Karpas-422 (cell line): ENCODE measurements at regions not wholly inside any gene's neighbourhood (a gene's known extent, or its start where the extent isn't known, plus 50 kb on each side); places are given as distances from the start of the nearest gene placed in this dataset.
"Not testable (repeated sequence)": the region's sequence is repeated elsewhere in the genome, so short reads cannot be mapped to it uniquely, and the experiment has no call there.

Source experiments
- DNase-seq: peaks from one replicate; pipeline ENCODE4 v3.0.0-alpha.2; 2015
- H2AFZ ChIP-seq: fragments of 200-600 bp; sonication (generic); 2 replicates; pipeline ENCODE4 v1.6.1; 2014; ENCODE audit warnings: antibody characterized with exemption, low read length, mixed read lengths
- H3K27ac ChIP-seq: fragments of 200-600 bp; sonication (generic); 2 replicates; pipeline ENCODE4 v1.5.1; 2014; ENCODE audit warnings: mild to moderate bottlenecking, low read length, moderate library complexity
- H3K27me3 ChIP-seq: fragments of 200-600 bp; sonication (generic); 2 replicates; pipeline ENCODE4 v1.6.1; 2014; ENCODE audit warnings: low read length, mixed read lengths
- H3K36me3 ChIP-seq: fragments of 200-600 bp; sonication (generic); 2 replicates; pipeline ENCODE4 v1.6.1; 2014; ENCODE audit warnings: low read length, mixed read lengths; ENCODE audit not compliant: insufficient read depth
- H3K4me1 ChIP-seq: fragments of 200-600 bp; sonication (generic); 2 replicates; pipeline ENCODE4 v1.6.1; 2014; ENCODE audit warnings: mild to moderate bottlenecking, low read length, mixed read lengths
- H3K4me2 ChIP-seq: fragments of 200-600 bp; sonication (generic); 2 replicates; pipeline ENCODE4 v1.6.1; 2014; ENCODE audit warnings: low read length, low read depth, mild to moderate bottlenecking; ENCODE audit not compliant: poor library complexity, severe bottlenecking
- H3K4me3 ChIP-seq: fragments of 200-600 bp; sonication (generic); 2 replicates; pipeline ENCODE4 v1.5.1; 2014; ENCODE audit warnings: mild to moderate bottlenecking, antibody characterized with exemption, low read length, mixed read lengths
- H3K79me2 ChIP-seq: fragments of 200-600 bp; sonication (generic); 2 replicates; pipeline ENCODE4 v1.6.1; 2014; ENCODE audit warnings: mild to moderate bottlenecking, low read length, mixed read lengths
- H3K9ac ChIP-seq: fragments of 200-600 bp; sonication (generic); 2 replicates; pipeline ENCODE4 v1.6.0; 2014; ENCODE audit warnings: low read length
- H3K9me2 ChIP-seq: fragments of 200-600 bp; sonication (generic), shearing (Covaris generic); replicated peaks from 2 replicates; pipeline ENCODE4 v1.6.0; 2014; ENCODE audit warnings: mild to moderate bottlenecking, low read length, moderate library complexity; ENCODE audit not compliant: insufficient read depth
- H3K9me3 ChIP-seq: fragments of 300-700, 200-600 bp; sonication (generic); 2 replicates; pipeline ENCODE4 v1.6.1; 2014; ENCODE audit warnings: low read length, mixed read lengths
- H4K20me1 ChIP-seq: fragments of 200-600 bp; sonication (generic); 2 replicates; pipeline ENCODE4 v1.6.1; 2014; ENCODE audit warnings: mild to moderate bottlenecking, antibody characterized with exemption, low read length, low read depth; ENCODE audit not compliant: insufficient read depth

DNA sequence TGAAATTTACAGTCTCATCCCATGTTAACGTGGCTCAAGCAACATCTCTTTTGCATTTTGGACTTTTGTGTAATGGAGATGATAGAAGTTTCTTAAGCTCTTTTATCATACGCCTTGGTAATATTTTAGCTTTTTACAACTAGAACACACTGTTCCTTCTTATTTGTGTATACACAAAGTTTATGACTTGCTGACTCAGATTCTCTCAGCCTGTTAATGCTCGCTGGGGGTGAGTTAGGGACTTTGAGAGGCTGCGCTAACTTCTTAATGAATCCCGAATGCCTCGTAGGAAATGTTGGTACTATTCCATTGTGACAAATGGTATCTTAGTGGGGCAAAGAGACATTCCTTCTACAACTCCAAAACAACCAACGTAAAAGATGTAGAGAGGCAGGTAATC, 509.7 kb downstream of the DOK5 start:
- Histone ChIP-seq H3K4me1 (peaks cover 10% of the 10 kb centered on the region), H3K36me3 (no peaks in the 10 kb centered on the region), H2AFZ (no peak overlapping the region)

DNA sequence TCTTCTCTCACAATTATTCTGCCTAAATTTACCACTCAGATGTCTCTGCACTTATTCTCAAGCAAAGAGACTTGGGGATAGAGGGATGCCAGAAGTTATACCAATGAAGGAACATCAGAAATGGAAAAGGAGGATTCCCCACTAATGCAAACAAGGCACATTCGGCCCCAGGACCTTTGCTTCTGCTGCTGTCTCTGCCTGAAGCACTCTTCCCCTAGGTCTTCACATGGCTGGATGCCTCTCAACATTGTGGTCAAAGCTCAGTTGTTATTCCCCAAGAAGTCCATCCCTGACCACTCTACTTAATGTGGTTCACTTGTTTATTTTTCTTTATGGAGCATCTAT, 508.7 kb downstream of the DOK5 start:
- Histone ChIP-seq H3K27me3 (no peaks in the 10 kb centered on the region), H3K9me3 (no peaks in the 10 kb centered on the region), H3K9ac (no peak overlapping the region), H3K4me1 (peaks cover 10% of the 10 kb centered on the region), H3K4me3 (no peak overlapping the region), H3K79me2 (no peaks in the 10 kb centered on the region), H4K20me1 (no peaks in the 10 kb centered on the region), H3K36me3 (no peaks in the 10 kb centered on the region), H2AFZ (no peak overlapping the region), H3K4me2 (no peak overlapping the region), H3K27ac (no peak overlapping the region), H3K9me2 (no peaks in the 10 kb centered on the region)
- DNase-seq = no peak

More for the DNA sequence above, 509.7 kb downstream of the DOK5 start:
- Histone ChIP-seq H3K4me2 (no peak overlapping the region), H3K27ac (no peak overlapping the region), H3K9me2 (no peaks in the 10 kb centered on the region), H3K79me2 (no peaks in the 10 kb centered on the region), H4K20me1 (no peaks in the 10 kb centered on the region), H3K27me3 (no peaks in the 10 kb centered on the region), H3K9ac (no peak overlapping the region), H3K9me3 (no peaks in the 10 kb centered on the region), H3K4me3 (no peak overlapping the region)
- no peak for DNase-seq

DNA sequence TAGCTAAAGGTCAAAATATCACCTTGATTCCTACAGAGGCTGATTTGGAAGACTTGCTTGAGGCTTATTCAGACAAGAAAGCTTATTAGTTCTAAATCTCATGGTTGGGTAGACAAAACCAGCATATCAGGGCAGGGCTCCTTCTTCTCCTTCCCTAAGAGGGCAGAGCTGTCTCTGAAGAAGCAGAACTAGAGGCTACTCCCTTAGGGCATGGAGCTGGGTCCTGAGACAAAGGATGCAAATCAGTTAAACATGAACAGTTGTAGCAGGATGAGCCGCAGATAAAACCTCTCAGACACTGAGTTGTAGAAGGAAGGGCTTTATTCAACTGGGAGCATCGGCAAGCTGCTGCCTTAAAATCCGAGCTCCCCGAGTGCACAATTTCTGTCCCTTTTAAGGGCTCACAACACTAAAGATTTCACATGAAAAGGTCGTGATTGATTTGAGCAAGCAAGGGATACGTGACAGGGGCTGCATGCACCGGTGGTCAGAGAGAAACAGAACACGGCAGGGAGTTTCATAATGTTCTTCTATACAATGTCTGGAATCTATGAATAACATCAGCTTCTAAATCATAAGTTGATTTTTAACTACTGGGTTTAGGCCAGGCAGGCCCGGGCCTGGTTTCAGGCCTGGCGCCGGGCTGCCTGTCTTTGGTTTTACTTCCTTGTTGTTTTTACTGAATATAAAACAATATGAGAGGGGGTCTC, 508.2 kb downstream of the DOK5 start:
- peaks cover 10% of the 10 kb centered on the region for H3K4me1 ChIP-seq
- peak; percentile 64 for DNase-seq
- not testable (repeated sequence) for H3K36me3 ChIP-seq, H3K27me3 ChIP-seq, H2AFZ ChIP-seq, H3K27ac ChIP-seq, H4K20me1 ChIP-seq, H3K4me3 ChIP-seq, H3K9ac ChIP-seq, H3K9me3 ChIP-seq, H3K4me2 ChIP-seq, H3K9me2 ChIP-seq, H3K79me2 ChIP-seq

DNA sequence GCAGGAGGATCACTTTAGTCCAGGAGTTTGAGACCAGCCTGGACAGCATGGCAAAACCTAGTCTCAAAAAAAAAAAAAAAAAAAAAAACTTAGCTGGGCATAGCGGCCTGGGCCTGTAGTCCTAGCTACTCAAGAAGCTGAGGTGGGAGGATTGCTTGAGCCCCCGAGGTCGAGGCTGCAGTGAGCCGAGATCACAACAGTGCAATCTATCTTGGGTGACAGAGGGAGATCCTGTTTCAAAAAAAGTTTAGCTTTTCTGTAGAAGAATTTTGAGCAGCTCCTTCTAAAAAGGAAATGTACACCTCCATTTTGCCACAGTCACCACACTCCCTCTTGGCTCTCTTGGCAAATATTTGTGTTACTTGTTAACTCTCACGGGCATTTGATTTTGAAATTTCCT, 505.8 kb downstream of the DOK5 start:
- H3K27ac ChIP-seq = no peak overlapping the region
- H3K9me2 ChIP-seq = no peaks in the 10 kb centered on the region
- no peaks in the 10 kb centered on the region for H3K27me3 ChIP-seq
- H3K4me1 ChIP-seq = peaks cover 10% of the 10 kb centered on the region
- no peaks in the 10 kb centered on the region for H3K79me2 ChIP-seq
- H2AFZ ChIP-seq = no peak overlapping the region; the same call in 1 of the 2 replicates
- no peak overlapping the region for H3K9ac ChIP-seq
- H3K36me3 ChIP-seq = no peaks in the 10 kb centered on the region
- no peaks in the 10 kb centered on the region; the same call in 1 of the 2 replicates for H3K9me3 ChIP-seq
- no peak overlapping the region for H3K4me3 ChIP-seq
- no peaks in the 10 kb centered on the region for H4K20me1 ChIP-seq
- no peak for DNase-seq
- no peak overlapping the region for H3K4me2 ChIP-seq

DNA sequence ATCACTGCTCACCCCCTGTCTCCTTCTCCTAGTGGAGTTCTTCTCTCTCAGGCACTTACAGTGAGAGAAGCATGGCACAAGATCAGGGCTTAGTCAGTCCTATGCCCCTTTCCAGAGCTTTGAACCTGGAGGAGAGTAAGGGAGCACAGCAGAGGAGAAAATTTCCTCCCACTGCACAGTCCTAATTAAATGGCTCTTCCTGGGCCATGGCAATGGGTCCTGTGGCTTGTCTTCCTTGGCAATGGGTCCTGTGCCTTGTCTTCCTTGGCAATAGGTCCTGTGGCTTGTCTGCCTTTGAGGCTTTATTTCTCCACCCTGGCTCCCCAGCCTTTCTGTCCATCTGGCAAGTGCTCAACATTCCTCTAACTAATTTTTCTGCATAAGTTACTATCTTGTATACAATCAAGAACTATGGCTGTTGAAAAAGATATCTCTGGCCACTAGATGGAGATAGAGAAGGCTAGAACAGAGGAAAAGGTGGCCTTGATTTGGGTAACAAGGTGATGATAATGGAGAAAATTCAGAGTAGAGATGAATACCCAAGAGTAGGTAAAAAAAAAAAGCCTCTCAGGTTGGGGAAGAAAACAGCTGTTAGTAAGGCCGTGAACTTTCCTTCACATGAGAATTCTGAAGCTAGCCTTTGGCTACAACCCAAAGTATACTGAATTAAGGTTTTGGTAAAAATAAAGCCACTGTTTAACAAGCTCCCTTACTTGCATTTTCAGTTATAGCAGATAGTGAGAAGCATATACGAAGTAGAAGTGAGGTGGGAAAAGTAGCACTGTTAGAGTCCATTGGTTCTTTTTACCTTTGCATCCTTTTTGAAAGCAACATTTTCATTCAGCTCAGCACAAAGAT, 504.9 kb downstream of the DOK5 start:
- peak; percentile 77 for DNase-seq
- no peaks in the 10 kb centered on the region for H3K79me2 ChIP-seq
- H3K9me2 ChIP-seq = no peaks in the 10 kb centered on the region
- H3K27ac ChIP-seq = no peak overlapping the region
- no peaks in the 10 kb centered on the region for H3K36me3 ChIP-seq
- H3K9ac ChIP-seq = no peak overlapping the region
- H4K20me1 ChIP-seq = no peaks in the 10 kb centered on the region
- peaks cover 10% of the 10 kb centered on the region for H3K4me1 ChIP-seq
- no peak overlapping the region for H3K4me3 ChIP-seq
- no peaks in the 10 kb centered on the region for H3K27me3 ChIP-seq
- no peak overlapping the region for H3K4me2 ChIP-seq
- H3K9me3 ChIP-seq = no peaks in the 10 kb centered on the region; the same call in 1 of the 2 replicates
- no peak overlapping the region for H2AFZ ChIP-seq

DNA sequence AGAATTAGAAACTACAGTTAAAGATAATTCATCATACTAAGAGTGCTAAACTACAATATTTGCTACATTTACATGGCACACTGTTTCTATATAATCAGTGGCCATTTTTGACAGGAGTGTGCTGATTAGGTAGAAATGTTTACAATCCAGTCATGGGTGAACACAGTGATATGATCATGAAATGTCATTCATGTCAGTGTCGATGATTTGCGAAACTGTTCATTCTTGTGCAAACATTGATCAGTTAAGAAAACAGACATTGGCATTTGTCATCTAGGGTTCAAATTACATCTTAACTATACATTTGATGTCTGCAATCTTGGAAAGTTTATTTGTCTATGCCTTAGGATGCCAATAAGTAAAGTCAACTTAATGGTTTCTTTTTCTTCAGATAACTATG, 474.9 kb downstream of the DOK5 start:
- no peaks in the 10 kb centered on the region for H3K4me1 ChIP-seq
- H3K79me2 ChIP-seq = no peaks in the 10 kb centered on the region
- no peaks in the 10 kb centered on the region for H4K20me1 ChIP-seq
- H3K9me3 ChIP-seq = peaks cover 5% of the 10 kb centered on the region; the same call in 1 of the 2 replicates
- H3K9ac ChIP-seq = no peak overlapping the region
- H3K4me2 ChIP-seq = no peak overlapping the region
- H3K27ac ChIP-seq = no peak overlapping the region
- no peaks in the 10 kb centered on the region for H3K27me3 ChIP-seq
- no peaks in the 10 kb centered on the region for H3K9me2 ChIP-seq
- H3K4me3 ChIP-seq = no peak overlapping the region
- no peaks in the 10 kb centered on the region for H3K36me3 ChIP-seq
- DNase-seq = no peak
- no peak overlapping the region for H2AFZ ChIP-seq

DNA sequence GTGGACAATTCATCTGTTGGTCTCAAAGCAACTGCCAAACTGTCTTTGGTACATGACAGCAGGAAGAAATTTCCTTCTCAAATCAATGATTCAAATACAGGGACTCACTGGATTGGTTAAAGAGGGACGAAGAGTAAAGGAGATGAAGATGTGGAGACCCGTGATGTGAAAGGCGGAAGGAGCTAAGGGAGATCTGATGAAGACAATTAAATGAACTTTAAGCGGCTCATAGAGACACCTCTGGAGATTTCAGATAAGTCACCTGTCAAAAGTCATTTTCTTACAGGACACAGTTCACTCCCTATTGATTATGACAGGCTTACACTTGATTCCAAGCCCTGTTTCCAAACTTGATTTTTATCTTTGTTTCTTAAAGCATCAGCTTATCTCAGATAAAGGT, 466.3 kb downstream of the DOK5 start:
- H3K4me3 ChIP-seq = no peak overlapping the region
- peaks cover 16% of the 10 kb centered on the region for H3K9me3 ChIP-seq
- no peak for DNase-seq
- H2AFZ ChIP-seq = no peak overlapping the region
- H3K9ac ChIP-seq = no peak overlapping the region
- no peaks in the 10 kb centered on the region for H3K36me3 ChIP-seq
- H3K79me2 ChIP-seq = no peaks in the 10 kb centered on the region
- H3K9me2 ChIP-seq = no peaks in the 10 kb centered on the region
- H4K20me1 ChIP-seq = no peaks in the 10 kb centered on the region
- no peaks in the 10 kb centered on the region for H3K4me1 ChIP-seq
- H3K4me2 ChIP-seq = no peak overlapping the region
- H3K27me3 ChIP-seq = no peaks in the 10 kb centered on the region
- no peak overlapping the region for H3K27ac ChIP-seq

DNA sequence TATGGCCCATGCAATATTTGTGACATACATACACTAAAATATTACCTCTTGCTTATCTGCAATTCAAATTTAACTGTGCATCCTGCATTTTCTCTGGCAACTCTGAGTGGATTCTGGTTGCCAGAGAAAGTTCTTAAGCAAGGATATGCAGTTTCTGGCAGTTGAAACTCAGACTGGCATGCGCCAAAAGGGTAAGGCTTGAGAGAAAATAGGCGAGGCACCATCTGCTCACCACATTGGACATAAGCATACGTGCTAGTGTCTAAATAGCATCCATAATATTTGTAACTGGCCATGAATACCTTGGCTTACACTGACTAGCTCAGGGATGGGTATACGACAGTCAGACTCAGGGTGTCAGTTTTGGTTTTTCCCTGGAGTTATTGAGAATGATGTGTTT, 465.1 kb downstream of the DOK5 start:
- Histone ChIP-seq H3K27ac (no peak overlapping the region), H2AFZ (no peak overlapping the region), H3K4me2 (no peak overlapping the region), H4K20me1 (no peaks in the 10 kb centered on the region), H3K9ac (no peak overlapping the region), H3K9me2 (no peaks in the 10 kb centered on the region), H3K36me3 (no peaks in the 10 kb centered on the region), H3K27me3 (no peaks in the 10 kb centered on the region), H3K4me3 (no peak overlapping the region), H3K79me2 (no peaks in the 10 kb centered on the region), H3K9me3 (peaks cover 16% of the 10 kb centered on the region), H3K4me1 (no peaks in the 10 kb centered on the region)
- no peak for DNase-seq
